ENCODE measurements at regions not wholly inside any gene's neighbourhood (a gene's known extent, or its start where the extent isn't known, plus 50 kb on each side); places are given as distances from the start of the nearest gene placed in this dataset.

DNA sequence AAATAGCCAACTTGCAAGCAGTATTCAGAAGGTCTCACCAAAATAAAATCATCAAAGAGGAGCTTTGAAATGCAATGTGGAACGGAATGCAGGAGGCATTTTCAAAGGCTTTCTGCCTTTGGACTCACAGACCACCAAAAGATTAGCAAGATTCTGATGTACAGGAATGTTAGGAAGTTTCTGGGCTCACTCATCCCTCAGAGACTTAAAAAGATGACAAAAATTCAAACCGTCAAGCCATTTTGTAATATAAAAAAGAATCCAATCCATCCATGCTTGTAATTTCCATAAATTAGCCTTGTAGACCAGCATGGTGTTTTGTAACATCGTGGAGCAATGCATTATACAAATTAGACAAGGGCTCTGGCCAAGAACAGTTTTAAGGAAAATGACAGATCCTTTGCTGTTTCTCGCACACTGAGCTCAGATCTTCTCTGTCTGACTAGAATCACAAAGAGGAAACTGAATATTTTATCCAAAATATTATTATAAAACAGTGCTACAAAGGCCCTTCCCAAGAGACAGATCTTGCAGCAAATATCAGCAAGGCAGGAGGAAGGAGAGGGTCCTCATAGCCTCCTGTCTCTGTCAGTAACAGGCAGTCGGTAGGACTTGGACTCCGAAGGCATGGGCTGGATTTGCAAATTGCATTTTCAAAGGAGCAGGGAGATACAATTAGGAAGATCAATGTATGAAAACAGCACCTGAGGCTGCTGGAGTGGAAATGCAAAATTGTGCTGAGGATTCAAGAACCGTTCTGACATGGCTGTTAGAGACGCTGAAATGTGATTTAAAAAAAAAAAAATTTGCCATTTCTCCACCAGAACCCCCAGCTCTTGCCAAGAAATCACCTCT lies 57.4 kb upstream of the NRP1 start:
- no peak for ATAC-seq
- ChIA-PET POLR2A (no interaction called here), CTCF (no interaction called here)
- H3K9me3 ChIP-seq (ENCODE audit: control insufficient read depth in 2 of 3, low read length in 3 of 3): no peaks in the 10 kb centered on the region
- H3K9me3 Mint-ChIP-seq: peaks cover 0 to 5% (median 0%) of the 10 kb centered on the region in 11 donors
- H3K36me3 ChIP-seq (ENCODE audit: control insufficient read depth in 2 of 3, insufficient read depth in 3 of 3, low read length in 3 of 3): no peaks in the 10 kb centered on the region
- H3K4me1 Mint-ChIP-seq: no peaks in the 10 kb centered on the region
- peaks cover 12 to 28% (median 15%) of the 10 kb centered on the region in 5 donors for H3K27me3 Mint-ChIP-seq
- H3K36me3 Mint-ChIP-seq: no peaks in the 10 kb centered on the region
- H3K4me1 ChIP-seq (ENCODE audit: control insufficient read depth in 2 of 2, insufficient read depth in 2 of 2, low read length in 2 of 2): no peaks in the 10 kb centered on the region
- H3K4me3 ChIP-seq (ENCODE audit: low read length): no peak overlapping the region
- DNase-seq: no peak
- H3K4me3 Mint-ChIP-seq: no peak overlapping the region
- H3K27me3 ChIP-seq (ENCODE audit: control insufficient read depth in 2 of 2, insufficient read depth in 2 of 2, low read length in 2 of 2): no peaks in the 10 kb centered on the region
- no peak overlapping the region for H3K27ac Mint-ChIP-seq
- no peak overlapping the region for H3K27ac ChIP-seq (ENCODE audit: low read depth, low read length)
- intact Hi-C loops (cut with micrococcal nuclease): no loop called here

DNA sequence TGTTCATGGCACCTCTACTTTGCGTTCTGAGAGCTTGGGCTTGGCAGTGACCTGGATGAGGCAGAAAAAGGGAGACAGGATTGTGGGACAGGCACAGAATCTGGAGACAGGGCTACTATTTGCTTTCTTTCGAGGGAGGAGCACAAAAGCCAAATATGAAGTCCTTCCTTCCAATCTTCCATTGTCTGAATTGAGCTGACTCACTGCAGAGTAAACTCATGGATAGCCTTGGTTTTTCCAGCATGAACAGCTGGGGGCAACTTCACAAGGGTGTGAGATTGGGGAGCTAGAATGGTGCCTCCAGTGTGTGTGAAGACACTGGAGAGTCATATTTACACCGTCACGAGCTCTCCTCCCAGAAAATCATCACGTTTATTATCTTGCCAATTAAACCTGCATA lies 55.6 kb upstream of the NRP1 start:
- Histone ChIP-seq H3K36me3 (ENCODE audit: control insufficient read depth in 2 of 3, insufficient read depth in 3 of 3, low read length in 3 of 3) (no peaks in the 10 kb centered on the region), H3K27ac (ENCODE audit: low read depth, low read length) (no peak overlapping the region), H3K4me3 (ENCODE audit: low read length) (no peak overlapping the region), H3K27me3 (ENCODE audit: control insufficient read depth in 2 of 2, insufficient read depth in 2 of 2, low read length in 2 of 2) (no peaks in the 10 kb centered on the region), H3K9me3 (ENCODE audit: control insufficient read depth in 2 of 3, low read length in 3 of 3) (no peaks in the 10 kb centered on the region), H3K4me1 (ENCODE audit: control insufficient read depth in 2 of 2, insufficient read depth in 2 of 2, low read length in 2 of 2) (no peaks in the 10 kb centered on the region)
- DNase-seq: no peak
- ChIA-PET POLR2A (no interaction called here), CTCF (no interaction called here)
- no peaks in the 10 kb centered on the region for H3K36me3 Mint-ChIP-seq
- H3K9me3 Mint-ChIP-seq: no peaks in the 10 kb centered on the region
- intact Hi-C loops (cut with micrococcal nuclease): no loop called here
- peaks cover 12 to 28% (median 20%) of the 10 kb centered on the region in 5 donors for H3K27me3 Mint-ChIP-seq
- no peak for ATAC-seq
- no peaks in the 10 kb centered on the region for H3K4me1 Mint-ChIP-seq
- H3K27ac Mint-ChIP-seq: no peak overlapping the region
- no peak overlapping the region for H3K4me3 Mint-ChIP-seq

DNA sequence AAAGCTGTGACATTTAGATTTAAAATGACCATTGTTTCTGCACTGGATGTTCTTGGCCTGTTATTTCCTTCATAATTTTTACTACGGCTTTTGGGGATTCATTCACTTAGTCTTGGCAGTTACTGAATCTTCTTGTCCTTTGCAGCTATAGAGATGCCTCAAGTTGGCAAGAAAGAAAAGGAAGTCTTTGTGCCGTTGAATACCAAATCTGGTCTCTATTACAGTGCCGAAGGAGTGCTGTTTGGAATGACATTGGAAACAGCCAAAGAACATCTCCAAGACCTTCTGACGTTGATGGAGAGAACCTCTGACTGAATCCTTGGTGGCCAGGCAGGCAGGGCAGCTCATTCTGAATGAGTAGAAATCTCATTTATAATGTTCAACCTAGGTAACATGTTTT lies 54.3 kb upstream of the NRP1 start:
- Histone ChIP-seq H3K36me3 (ENCODE audit: control insufficient read depth in 2 of 3, insufficient read depth in 3 of 3, low read length in 3 of 3) (no peaks in the 10 kb centered on the region), H3K27ac (ENCODE audit: low read depth, low read length) (no peak overlapping the region), H3K4me1 (ENCODE audit: control insufficient read depth in 2 of 2, insufficient read depth in 2 of 2, low read length in 2 of 2) (no peaks in the 10 kb centered on the region), H3K27me3 (ENCODE audit: control insufficient read depth in 2 of 2, insufficient read depth in 2 of 2, low read length in 2 of 2) (no peaks in the 10 kb centered on the region), H3K9me3 (ENCODE audit: control insufficient read depth in 2 of 3, low read length in 3 of 3) (no peaks in the 10 kb centered on the region), H3K4me3 (ENCODE audit: low read length) (no peak overlapping the region)
- no peaks in the 10 kb centered on the region for H3K4me1 Mint-ChIP-seq
- H3K9me3 Mint-ChIP-seq: no peaks in the 10 kb centered on the region
- no peaks in the 10 kb centered on the region for H3K36me3 Mint-ChIP-seq
- no peak for DNase-seq
- no peak for ATAC-seq
- ChIA-PET POLR2A (no interaction called here), CTCF (no interaction called here)
- intact Hi-C loops (cut with micrococcal nuclease): no loop called here
- H3K4me3 Mint-ChIP-seq: no peak overlapping the region
- H3K27ac Mint-ChIP-seq: no peak overlapping the region
- H3K27me3 Mint-ChIP-seq: peaks cover 12 to 28% (median 21%) of the 10 kb centered on the region in 5 donors

DNA sequence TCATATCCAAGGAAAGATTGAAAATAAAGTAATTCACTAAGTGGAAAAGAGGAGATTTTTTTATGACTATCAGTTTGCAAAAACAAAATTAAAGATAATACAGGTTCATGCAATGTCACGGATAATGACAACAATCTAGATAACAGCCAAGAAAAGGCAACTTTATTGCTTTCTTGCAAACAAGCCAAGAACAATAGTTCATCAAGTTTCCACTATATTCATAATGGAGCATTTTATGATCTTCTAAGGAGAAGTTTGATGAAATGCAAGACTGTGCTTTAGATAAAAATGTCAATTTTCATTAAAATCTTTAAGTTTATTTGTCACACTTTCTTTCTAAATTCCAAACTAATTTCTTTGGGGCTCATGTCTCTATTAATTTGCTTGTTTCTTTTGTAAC lies 53.9 kb upstream of the NRP1 start:
- Mint-ChIP-seq H3K36me3 (no peaks in the 10 kb centered on the region), H3K9me3 (no peaks in the 10 kb centered on the region), H3K27ac (no peak overlapping the region), H3K4me1 (no peaks in the 10 kb centered on the region), H3K4me3 (no peak overlapping the region), H3K27me3 (peaks cover 14 to 30% (median 21%) of the 10 kb centered on the region in 5 donors)
- Histone ChIP-seq H3K36me3 (ENCODE audit: control insufficient read depth in 2 of 3, insufficient read depth in 3 of 3, low read length in 3 of 3) (no peaks in the 10 kb centered on the region), H3K4me1 (ENCODE audit: control insufficient read depth in 2 of 2, insufficient read depth in 2 of 2, low read length in 2 of 2) (no peaks in the 10 kb centered on the region), H3K27ac (ENCODE audit: low read depth, low read length) (no peak overlapping the region), H3K27me3 (ENCODE audit: control insufficient read depth in 2 of 2, insufficient read depth in 2 of 2, low read length in 2 of 2) (no peaks in the 10 kb centered on the region), H3K4me3 (ENCODE audit: low read length) (no peak overlapping the region), H3K9me3 (ENCODE audit: control insufficient read depth in 2 of 3, low read length in 3 of 3) (no peaks in the 10 kb centered on the region)
- ATAC-seq: no peak
- no peak for DNase-seq
- intact Hi-C loops (cut with micrococcal nuclease): no loop called here
- CTCF ChIA-PET: no interaction called here
- POLR2A ChIA-PET: no interaction called here

DNA sequence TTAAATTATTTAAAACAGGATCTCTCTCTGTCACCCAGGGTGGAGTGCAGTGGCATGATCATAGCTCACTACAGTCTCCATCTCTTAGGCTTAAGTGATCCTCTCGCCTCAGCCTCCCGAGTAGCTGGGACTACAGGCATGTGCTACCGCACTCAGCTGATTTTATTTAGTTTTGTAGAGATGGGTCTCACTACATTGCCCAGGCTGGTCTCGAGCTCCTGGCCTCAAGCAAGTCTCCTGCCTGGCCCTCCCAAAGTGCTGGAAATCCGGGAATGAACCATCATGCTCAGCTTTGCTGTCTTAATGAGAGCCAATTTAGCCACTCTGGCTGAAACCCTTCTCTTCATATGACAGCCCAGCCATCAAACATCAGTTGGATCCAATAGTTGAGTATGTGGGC lies 53.3 kb upstream of the NRP1 start:
- CTCF ChIA-PET: interaction anchor here (0.8 kb wide), 1 partner anchor 8 kb away, joined by 3 read pairs; no protein-coding TSS in a partner anchor
- DNase-seq: no peak
- intact Hi-C loops (cut with micrococcal nuclease): no loop called here
- H3K27ac Mint-ChIP-seq: no peak overlapping the region
- H3K27me3 ChIP-seq (ENCODE audit: control insufficient read depth in 2 of 2, insufficient read depth in 2 of 2, low read length in 2 of 2): no peaks in the 10 kb centered on the region
- no peak overlapping the region for H3K27ac ChIP-seq (ENCODE audit: low read depth, low read length)
- no peak for ATAC-seq
- POLR2A ChIA-PET: no interaction called here
- no peak overlapping the region for H3K4me3 Mint-ChIP-seq
- H3K9me3 Mint-ChIP-seq: no peaks in the 10 kb centered on the region
- no peaks in the 10 kb centered on the region for H3K4me1 Mint-ChIP-seq
- H3K4me3 ChIP-seq (ENCODE audit: low read length): no peak overlapping the region
- no peaks in the 10 kb centered on the region for H3K9me3 ChIP-seq (ENCODE audit: control insufficient read depth in 2 of 3, low read length in 3 of 3)
- no peaks in the 10 kb centered on the region for H3K36me3 ChIP-seq (ENCODE audit: control insufficient read depth in 2 of 3, insufficient read depth in 3 of 3, low read length in 3 of 3)
- H3K27me3 Mint-ChIP-seq: peaks cover 20 to 35% (median 21%) of the 10 kb centered on the region in 5 donors
- H3K36me3 Mint-ChIP-seq: no peaks in the 10 kb centered on the region
- H3K4me1 ChIP-seq (ENCODE audit: control insufficient read depth in 2 of 2, insufficient read depth in 2 of 2, low read length in 2 of 2): no peaks in the 10 kb centered on the region

DNA sequence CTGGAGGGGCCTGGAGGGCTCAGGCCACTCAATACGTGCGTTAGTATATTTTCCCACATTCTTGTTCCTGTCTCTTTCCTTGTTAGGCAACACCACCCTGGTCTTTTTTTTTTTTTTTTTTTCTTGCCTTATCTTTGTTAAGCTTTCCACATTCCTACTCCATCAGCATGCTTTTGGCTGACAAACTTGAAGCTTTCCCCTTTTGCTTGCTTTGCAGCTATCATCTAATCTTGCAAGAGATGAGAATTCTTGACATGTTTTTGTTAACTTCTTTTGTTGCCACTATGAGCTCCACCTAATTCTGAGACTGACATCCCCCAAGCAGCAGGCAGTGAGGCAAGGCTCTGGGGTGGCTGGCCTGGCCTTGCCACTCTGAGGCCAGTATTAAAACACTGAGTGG lies 52.5 kb upstream of the NRP1 start:
- Histone ChIP-seq H3K4me3 (ENCODE audit: low read length) (no peak overlapping the region), H3K9me3 (ENCODE audit: control insufficient read depth in 2 of 3, low read length in 3 of 3) (no peaks in the 10 kb centered on the region), H3K27ac (ENCODE audit: low read depth, low read length) (no peak overlapping the region), H3K4me1 (ENCODE audit: control insufficient read depth in 2 of 2, insufficient read depth in 2 of 2, low read length in 2 of 2) (no peaks in the 10 kb centered on the region), H3K36me3 (ENCODE audit: control insufficient read depth in 2 of 3, insufficient read depth in 3 of 3, low read length in 3 of 3) (no peaks in the 10 kb centered on the region), H3K27me3 (ENCODE audit: control insufficient read depth in 2 of 2, insufficient read depth in 2 of 2, low read length in 2 of 2) (no peaks in the 10 kb centered on the region)
- POLR2A ChIA-PET: no interaction called here
- no peaks in the 10 kb centered on the region for H3K4me1 Mint-ChIP-seq
- CTCF ChIA-PET: interaction anchor here (0.8 kb wide), 1 partner anchor 9 kb away, joined by 3 read pairs; no protein-coding TSS in a partner anchor
- DNase-seq (no peak), ATAC-seq (no peak)
- H3K27ac Mint-ChIP-seq: no peak overlapping the region
- H3K36me3 Mint-ChIP-seq: no peaks in the 10 kb centered on the region
- intact Hi-C loops (cut with micrococcal nuclease): no loop called here
- H3K27me3 Mint-ChIP-seq: peaks cover 20 to 35% (median 22%) of the 10 kb centered on the region in 5 donors
- H3K4me3 Mint-ChIP-seq: no peak overlapping the region
- no peaks in the 10 kb centered on the region for H3K9me3 Mint-ChIP-seq

DNA sequence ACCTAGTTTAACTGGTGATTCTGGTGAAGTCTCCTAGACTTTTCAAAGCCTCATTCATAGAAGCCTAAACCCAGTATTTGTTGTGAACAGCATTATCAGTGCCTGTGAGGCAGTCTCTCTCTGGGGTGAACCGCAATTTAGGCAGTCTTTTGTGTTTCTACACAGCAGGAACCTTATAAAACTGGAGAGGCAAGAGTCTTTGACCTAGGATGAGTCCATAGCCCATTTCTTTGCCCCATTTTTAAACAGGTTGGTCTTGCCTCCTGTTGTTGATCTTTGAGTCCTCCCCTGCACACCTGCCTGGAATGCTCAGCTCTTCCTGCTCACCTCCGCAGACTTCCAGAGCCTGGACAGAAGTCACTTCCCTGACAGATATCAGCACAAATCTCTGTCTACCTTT lies 51.2 kb upstream of the NRP1 start:
- no peak for ATAC-seq
- intact Hi-C loops (cut with micrococcal nuclease): no loop called here
- Mint-ChIP-seq H3K9me3 (no peaks in the 10 kb centered on the region), H3K27me3 (peaks cover 20 to 33% (median 22%) of the 10 kb centered on the region in 5 donors), H3K36me3 (no peaks in the 10 kb centered on the region), H3K27ac (no peak overlapping the region), H3K4me1 (no peaks in the 10 kb centered on the region), H3K4me3 (no peak overlapping the region)
- no peak for DNase-seq
- no peak overlapping the region for H3K27ac ChIP-seq (ENCODE audit: low read depth, low read length)
- no peak overlapping the region for H3K4me3 ChIP-seq (ENCODE audit: low read length)
- H3K9me3 ChIP-seq (ENCODE audit: control insufficient read depth in 2 of 3, low read length in 3 of 3): no peaks in the 10 kb centered on the region
- POLR2A ChIA-PET: no interaction called here
- no peaks in the 10 kb centered on the region for H3K4me1 ChIP-seq (ENCODE audit: control insufficient read depth in 2 of 2, insufficient read depth in 2 of 2, low read length in 2 of 2)
- no peaks in the 10 kb centered on the region for H3K27me3 ChIP-seq (ENCODE audit: control insufficient read depth in 2 of 2, insufficient read depth in 2 of 2, low read length in 2 of 2)
- CTCF ChIA-PET: interaction anchor here (0.6 kb wide), 1 partner anchor 41 kb away, joined by 3 read pairs; no protein-coding TSS in a partner anchor
- no peaks in the 10 kb centered on the region for H3K36me3 ChIP-seq (ENCODE audit: control insufficient read depth in 2 of 3, insufficient read depth in 3 of 3, low read length in 3 of 3)

All from naive thymus-derived CD4-positive, alpha-beta T cell (primary cell).